ENCODE measurements at regions not wholly inside any gene's neighbourhood (a gene's known extent, or its start where the extent isn't known, plus 50 kb on each side); places are given as distances from the start of the nearest gene placed in this dataset.

GRCh38 chr5:88396751-88397281 lies 128.2 kb upstream of the TMEM161B start:
- no peak for DNase-seq

DNA sequence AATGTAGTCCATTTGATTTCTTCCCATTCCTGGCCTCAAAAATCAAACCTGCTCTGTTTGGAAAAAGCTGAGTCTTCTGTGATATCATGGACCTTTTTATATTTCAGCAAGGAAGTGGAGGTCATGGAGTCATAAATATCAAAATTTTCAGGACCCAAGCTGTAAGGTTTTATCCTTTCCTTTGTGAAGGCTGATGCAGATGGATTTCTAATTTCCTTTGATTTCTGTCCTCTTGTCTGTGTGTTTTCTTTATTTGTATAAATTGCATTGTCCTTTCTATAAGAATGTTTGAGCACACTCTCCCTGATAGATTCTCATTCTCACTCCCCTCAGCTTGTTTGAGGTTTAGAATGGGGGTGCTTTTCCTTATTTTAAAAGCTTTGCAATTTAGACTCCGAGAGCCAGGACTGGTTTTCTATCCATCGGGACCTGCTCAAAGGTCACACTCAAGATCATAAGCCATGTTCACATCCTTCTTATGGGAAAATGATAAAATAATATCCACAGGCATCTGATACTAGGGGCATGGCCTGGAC lies 127.4 kb upstream of the TMEM161B start:
- no peak for DNase-seq

GRCh38 chr5:88395264-88395663 lies 126.6 kb upstream of the TMEM161B start:
- DNase-seq = no peak

GRCh38 chr5:88394536-88395175 lies 126.0 kb upstream of the TMEM161B start:
- no peak for DNase-seq

DNA sequence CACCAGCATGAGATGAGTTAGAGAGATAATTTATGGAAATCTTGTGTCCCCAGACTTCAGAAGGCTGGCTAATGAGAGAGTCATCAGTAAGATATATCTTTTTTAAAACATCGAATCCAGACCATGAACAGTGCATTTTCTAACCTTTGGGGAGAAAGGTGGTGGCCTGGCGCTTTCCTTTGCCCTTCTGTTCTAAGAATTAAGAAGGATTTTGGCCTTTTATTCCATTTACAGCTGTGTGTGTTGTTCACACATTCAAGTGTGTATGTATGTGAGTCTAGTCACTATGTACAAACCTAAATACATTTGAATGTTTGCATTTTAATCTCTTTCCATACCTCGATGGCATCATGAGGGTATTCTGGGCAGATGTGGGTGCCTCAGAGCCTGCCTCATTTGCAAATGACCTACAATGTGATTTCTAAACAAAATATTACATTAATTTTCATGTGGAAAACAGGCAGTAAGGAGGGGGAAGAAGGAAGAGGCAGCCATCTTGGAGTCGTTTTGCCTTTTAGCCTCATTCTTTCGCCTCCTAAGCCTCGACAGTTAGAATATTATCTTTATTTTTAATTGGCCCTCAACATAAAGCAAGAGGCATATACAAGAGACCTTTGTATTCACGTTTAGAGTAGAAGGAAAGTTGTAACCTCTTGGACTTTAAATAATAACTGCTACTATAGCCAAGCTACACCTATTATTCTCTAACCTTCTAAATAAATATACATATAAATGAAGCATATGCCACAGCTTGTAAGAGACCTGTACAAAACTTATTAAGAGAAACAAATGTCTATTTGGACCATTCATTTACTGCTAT lies 125.3 kb upstream of the TMEM161B start:
- no peak for DNase-seq

GRCh38 chr5:88393042-88393441 lies 124.4 kb upstream of the TMEM161B start:
- DNase-seq = no peak

DNA sequence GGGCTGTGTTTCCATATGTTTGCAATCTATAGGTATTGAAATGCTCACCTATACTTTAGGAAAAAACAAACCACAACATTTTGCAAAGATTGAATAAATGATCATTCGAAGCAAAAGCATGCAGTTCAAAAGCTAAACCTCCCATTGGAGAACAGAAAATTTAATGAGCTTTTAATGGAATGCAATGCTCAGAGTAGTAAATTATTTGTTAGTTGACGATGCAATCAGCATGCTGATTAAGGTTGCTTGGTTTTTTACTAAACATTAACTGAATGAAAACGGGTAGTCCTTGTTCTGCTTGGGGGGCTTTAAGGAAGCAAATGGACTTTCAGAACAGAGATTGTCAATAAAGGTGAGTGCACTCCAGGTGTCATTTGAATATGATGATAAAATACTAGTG lies 123.3 kb upstream of the TMEM161B start:
- DNase-seq = no peak

DNA sequence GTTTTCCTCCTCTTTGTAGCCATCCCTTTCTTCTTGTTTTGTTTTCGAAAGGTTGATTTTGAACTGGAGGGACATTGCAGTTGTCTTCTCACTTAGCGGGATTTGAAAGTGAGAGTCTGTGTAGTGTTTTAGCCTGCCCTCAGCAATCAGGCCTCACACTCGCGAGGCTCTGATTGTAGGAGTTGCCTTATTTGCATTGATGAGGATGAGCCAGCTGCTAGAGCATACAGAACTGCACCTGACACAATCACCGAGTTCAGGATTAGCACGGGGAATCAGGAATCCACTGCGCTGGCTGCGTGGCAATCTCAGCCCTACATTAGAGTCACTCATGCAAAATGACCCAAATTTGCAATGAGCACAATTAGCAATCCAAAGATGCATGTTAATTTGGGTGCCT lies 122.5 kb upstream of the TMEM161B start:
- DNase-seq = no peak

GRCh38 chr5:88390481-88390880 lies 121.8 kb upstream of the TMEM161B start:
- DNase-seq = no peak

DNA sequence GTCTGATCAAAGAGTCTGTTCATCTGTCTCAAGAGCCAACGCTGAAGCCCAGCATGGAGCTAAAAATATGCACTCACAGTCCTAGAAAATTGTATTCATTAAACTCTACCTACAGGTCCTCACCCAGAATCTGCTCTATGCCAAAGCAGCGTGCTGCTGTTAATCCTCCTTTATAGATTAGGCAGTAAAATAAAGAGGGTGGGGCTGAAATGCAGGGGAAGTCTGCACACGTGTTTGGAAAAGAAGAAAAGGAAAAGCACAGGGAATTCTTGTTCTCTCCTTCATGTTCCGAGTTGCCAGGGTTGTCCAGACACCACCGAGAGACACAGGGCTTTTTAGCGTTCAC lies 121.4 kb upstream of the TMEM161B start:
- DNase-seq = no peak

GRCh38 chr5:88389338-88390095 lies 120.9 kb upstream of the TMEM161B start:
- no peak for DNase-seq

GRCh38 chr5:88388476-88389337 lies 120.1 kb upstream of the TMEM161B start:
- no peak for DNase-seq

DNA sequence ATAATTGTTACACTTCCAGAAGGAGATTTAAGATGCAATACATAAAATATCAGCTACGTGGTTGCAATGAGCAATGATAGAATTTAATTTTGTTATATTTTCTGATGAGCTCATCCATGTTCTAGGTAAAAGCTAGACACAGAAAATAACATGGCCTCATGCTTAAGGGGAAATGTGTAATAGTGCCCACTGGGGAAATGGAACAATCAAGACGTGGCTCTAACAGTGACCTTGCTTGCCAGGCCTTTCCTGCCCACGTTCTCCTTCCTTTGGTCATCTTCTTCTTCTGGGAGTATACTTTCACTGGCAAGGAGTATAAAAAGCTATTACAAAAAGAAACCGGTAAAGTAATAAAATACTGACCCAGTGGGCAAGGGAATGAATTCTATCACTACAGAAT lies 116.2 kb upstream of the TMEM161B start:
- no peak for DNase-seq

DNA sequence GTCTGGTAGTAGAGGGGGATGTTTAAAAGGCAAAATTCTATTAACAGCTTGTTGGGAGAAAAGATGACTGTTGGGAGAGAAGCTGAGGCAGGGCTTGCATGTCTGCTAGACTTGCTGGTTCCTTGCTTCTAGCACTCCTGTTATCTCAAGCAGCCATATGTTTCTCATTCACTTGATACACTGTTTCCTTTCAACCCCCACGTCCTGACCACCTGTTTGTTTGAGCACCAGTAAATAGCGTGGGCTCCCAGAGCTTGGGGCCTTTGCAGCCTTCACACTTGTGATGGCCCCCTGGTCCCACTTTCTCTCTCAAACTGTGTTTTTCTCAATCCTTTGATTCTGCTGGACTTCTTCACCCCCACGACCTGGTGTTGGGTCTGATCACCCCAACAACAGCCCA lies 111.7 kb upstream of the TMEM161B start:
- DNase-seq = no peak

DNA sequence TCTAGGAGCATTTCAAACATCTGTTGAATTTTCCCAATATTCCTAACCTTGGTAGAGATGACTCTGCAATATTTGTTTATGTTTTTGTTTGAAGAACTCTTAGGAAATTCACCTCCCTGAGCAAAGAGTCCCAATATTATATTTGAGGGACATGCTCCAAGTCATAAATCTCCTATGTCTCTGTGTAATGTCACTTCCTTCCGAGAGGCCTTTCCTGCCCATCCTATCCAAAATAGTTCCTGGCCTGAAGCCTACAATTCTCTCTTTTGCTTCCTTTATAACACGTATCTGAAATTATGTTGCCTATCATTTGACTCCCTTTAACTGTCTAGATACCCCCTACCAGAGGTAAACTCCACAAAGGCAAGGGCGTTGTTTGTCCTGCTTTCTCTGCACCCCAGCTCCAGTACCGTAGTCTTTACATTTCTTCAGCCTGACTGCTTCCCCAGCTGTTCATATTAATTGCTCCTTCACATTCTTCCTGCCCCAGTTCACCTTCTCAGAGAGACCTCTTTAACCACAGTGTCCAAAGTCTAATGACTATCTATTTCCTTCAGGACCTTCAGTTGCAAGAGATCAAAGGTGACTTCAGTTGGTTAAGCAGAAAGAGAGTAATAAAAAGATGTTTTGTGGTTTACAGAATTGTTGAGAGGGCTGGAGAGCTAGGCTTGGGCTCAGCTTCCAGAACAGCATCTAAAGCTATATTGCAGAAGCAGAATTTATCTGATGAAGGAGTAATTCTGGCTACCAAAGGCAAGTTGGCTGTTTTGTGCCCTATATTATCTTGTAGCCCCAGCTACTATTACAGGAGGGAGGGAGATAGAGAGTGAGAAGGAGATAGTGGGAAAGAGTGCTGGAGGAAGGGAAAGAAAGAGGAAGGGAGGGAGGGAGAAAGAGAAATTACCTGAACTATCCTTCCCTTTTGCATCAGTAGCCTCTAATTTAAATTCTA lies 109.3 kb upstream of the TMEM161B start:
- no peak for DNase-seq

DNA sequence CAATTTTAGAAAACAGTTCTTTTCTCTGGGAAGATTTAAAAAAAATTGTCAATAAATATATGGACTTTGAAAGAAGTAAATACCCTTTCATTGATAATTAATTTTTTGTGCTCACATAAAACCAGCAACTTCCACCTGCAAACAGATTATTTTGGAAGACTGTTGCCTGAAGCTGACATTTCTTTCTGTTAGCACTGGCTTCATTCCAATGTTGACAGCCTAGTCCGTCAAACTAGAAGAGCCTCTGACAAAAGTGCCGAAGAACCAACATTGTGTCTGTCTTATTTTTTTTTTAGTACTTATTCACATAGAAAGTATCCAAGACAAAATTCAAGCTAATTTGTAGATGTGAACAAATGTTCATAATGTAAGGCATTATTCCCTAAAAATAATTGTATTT lies 108.6 kb upstream of the TMEM161B start:
- no peak for DNase-seq

GRCh38 chr5:88376728-88377127 lies 108.1 kb upstream of the TMEM161B start:
- no peak for DNase-seq

DNA sequence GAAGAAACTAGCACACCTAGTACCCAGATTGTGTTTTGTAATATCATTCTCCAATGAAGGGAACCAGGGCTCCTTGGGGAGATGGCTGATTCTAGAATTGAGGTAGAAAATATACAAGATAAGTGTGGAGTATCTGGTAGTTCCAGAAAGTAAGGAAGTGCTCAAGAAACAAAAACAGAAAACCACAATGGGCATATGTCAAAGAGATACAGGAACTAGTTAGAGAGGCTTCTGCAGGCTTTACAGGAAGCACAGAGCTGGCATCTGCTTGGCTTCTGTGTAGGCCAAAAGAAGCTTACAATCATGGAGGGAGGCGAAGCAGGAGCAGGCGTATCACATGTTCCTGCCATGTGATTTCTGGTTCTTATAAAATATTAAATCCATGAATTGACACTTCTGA lies 105.7 kb upstream of the TMEM161B start:
- DNase-seq = no peak

DNA sequence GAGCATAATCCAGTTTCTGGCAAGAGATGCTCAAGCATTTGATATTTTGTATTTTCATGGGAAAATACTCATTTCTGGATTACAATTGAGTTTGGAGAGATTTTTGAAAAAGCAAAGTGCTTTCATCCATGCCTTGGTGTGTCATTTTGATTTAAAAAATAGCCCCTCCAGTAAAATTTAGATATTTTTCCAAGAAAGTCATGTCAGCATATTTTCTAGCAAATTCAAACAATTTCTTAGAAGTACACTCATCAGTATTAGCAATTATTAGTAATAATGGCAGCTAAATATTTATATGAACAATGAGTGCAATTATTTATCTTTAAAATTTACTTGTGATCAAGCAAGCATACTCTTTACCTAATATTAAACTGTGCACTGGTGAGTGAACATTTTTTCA lies 102.2 kb upstream of the TMEM161B start:
- no peak for DNase-seq

GRCh38 chr5:88368201-88368600 lies 99.6 kb upstream of the TMEM161B start:
- DNase-seq = no peak
